ENCODE measurements at regions not wholly inside any gene's neighbourhood (a gene's known extent, or its start where the extent isn't known, plus 50 kb on each side); places are given as distances from the start of the nearest gene placed in this dataset.

DNA sequence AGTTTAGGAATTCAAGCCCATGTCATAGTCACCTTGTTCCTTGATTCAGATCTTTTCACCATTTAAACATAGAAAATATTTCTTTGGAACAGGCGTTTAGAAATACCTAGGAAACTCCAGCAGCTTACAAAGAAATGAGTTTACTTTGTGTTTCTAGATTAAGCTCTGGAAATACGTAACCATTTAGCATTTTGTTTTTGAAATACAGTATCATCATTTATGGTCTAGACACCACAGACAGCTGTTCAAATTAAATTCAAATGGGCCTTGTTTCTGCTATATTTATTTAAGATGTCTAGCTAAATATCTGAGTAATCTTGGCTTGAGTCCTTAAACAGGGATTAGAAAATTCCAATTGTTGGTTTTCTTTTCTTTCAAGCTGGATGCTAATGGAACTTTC lies 228.5 kb downstream of the NDFIP2 start:
- TF ChIP-seq CTCF (IDR thresholded peaks at IDR 0.05; ENCODE audit: insufficient read depth, low read length, poor library complexity, severe bottlenecking) = no peak
- no peak for TF ChIP-seq EZH2phosphoT487 (conservative IDR thresholded peaks at IDR 0.05; ENCODE audit: low read length)

Data from SU-DHL-6 (cell line).